ENCODE measurements at regions not wholly inside any gene's neighbourhood (a gene's known extent, or its start where the extent isn't known, plus 50 kb on each side); places are given as distances from the start of the nearest gene placed in this dataset.

- no peaks in the 10 kb centered on the region for H4K20me1 ChIP-seq (ENCODE audit: low read length)
- no TSS peak for BruUV-seq (replicated peaks)
- no peaks in the 10 kb centered on the region for H3K27me3 ChIP-seq (ENCODE audit: low read length)
- intact Hi-C loops (cut with micrococcal nuclease), result no loop called here
- no peaks in the 10 kb centered on the region for H3K9me2 ChIP-seq (replicated peaks; ENCODE audit: low read length)
- no peaks in the 10 kb centered on the region for H3F3A ChIP-seq (ENCODE audit: low read length, unreplicated experiment)
- no peak overlapping the region for H3K27ac ChIP-seq (ENCODE audit: low read length)
- DNase-seq (no peak), ATAC-seq (no peak)
- no peaks in the 10 kb centered on the region for H3K4me1 ChIP-seq (ENCODE audit: insufficient read depth, low read length)
- POLR2A ChIA-PET (ENCODE audit: unreplicated experiment), result no interaction called here
- H3K9ac ChIP-seq (ENCODE audit: low read length), result no peak overlapping the region
- no peaks in the 10 kb centered on the region for H3K36me3 ChIP-seq (ENCODE audit: low read depth, low read length)
- no peak for TF ChIP-seq EZH2 (IDR thresholded peaks at IDR 0.05; ENCODE audit: low read length, unreplicated experiment)
- no peak for TF ChIP-seq CTCF (conservative IDR thresholded peaks at IDR 0.05; ENCODE audit: low read depth, low read length)
- TF ChIP-seq EZH2phosphoT487 (IDR thresholded peaks at IDR 0.05; ENCODE audit: borderline replicate concordance, low read length), result no peak
- H2AFZ ChIP-seq (ENCODE audit: low read length), result no peak overlapping the region
- H3K79me2 ChIP-seq (ENCODE audit: low read length), result no peaks in the 10 kb centered on the region
- H3K4me2 ChIP-seq (ENCODE audit: low read length), result no peak overlapping the region
- CTCF ChIA-PET, result no interaction called here
- H3K4me3 ChIP-seq (ENCODE audit: low read length), result no peak overlapping the region
- no peaks in the 10 kb centered on the region for H3K9me3 ChIP-seq (ENCODE audit: low read length)
These were observed 848.8 kb upstream of the AADAT start for GRCh38 chr4:170938588-170938987.

- no peak overlapping the region for H2AFZ ChIP-seq (ENCODE audit: low read length)
- BruUV-seq (replicated peaks), result no TSS peak
These were observed 841.6 kb upstream of the AADAT start for GRCh38 chr4:170931321-170931720.

GRCh38 chr4:170888660-170889059, 798.9 kb upstream of the AADAT start:
- Histone ChIP-seq H3F3A (ENCODE audit: low read length, unreplicated experiment) (no peaks in the 10 kb centered on the region), H3K4me1 (ENCODE audit: insufficient read depth, low read length) (no peaks in the 10 kb centered on the region), H3K9me3 (ENCODE audit: low read length) (no peaks in the 10 kb centered on the region), H3K9ac (ENCODE audit: low read length) (no peak overlapping the region), H3K27me3 (ENCODE audit: low read length) (no peaks in the 10 kb centered on the region), H3K27ac (ENCODE audit: low read length) (no peak overlapping the region), H3K4me3 (ENCODE audit: low read length) (no peak overlapping the region), H3K4me2 (ENCODE audit: low read length) (peak overlapping the region; percentile 28; the same call in 1 of the 2 replicates), H3K79me2 (ENCODE audit: low read length) (no peaks in the 10 kb centered on the region), H3K9me2 (replicated peaks; ENCODE audit: low read length) (no peaks in the 10 kb centered on the region), H2AFZ (ENCODE audit: low read length) (no peak overlapping the region), H3K36me3 (ENCODE audit: low read depth, low read length) (no peaks in the 10 kb centered on the region), H4K20me1 (ENCODE audit: low read length) (no peaks in the 10 kb centered on the region)
- ATAC-seq (no peak), DNase-seq (no peak)
- TF ChIP-seq CTCF (conservative IDR thresholded peaks at IDR 0.05; ENCODE audit: low read depth, low read length), result no peak
- TF ChIP-seq EZH2phosphoT487 (IDR thresholded peaks at IDR 0.05; ENCODE audit: borderline replicate concordance, low read length), result no peak
- TF ChIP-seq EZH2 (IDR thresholded peaks at IDR 0.05; ENCODE audit: low read length, unreplicated experiment), result no peak
- intact Hi-C loops (cut with micrococcal nuclease), result no loop called here
- BruUV-seq (replicated peaks), result no TSS peak
- ChIA-PET CTCF (no interaction called here), POLR2A (ENCODE audit: unreplicated experiment) (no interaction called here)

More at GRCh38 chr4:170931321-170931720, 841.6 kb upstream of the AADAT start:
- Histone ChIP-seq H3K4me1 (ENCODE audit: insufficient read depth, low read length) (no peaks in the 10 kb centered on the region), H3K4me2 (ENCODE audit: low read length) (no peak overlapping the region), H3K36me3 (ENCODE audit: low read depth, low read length) (no peaks in the 10 kb centered on the region), H3K9me3 (ENCODE audit: low read length) (no peaks in the 10 kb centered on the region), H3K9ac (ENCODE audit: low read length) (no peak overlapping the region), H3K79me2 (ENCODE audit: low read length) (no peaks in the 10 kb centered on the region), H3K27me3 (ENCODE audit: low read length) (peaks cover 5% of the 10 kb centered on the region), H4K20me1 (ENCODE audit: low read length) (no peaks in the 10 kb centered on the region), H3K27ac (ENCODE audit: low read length) (no peak overlapping the region), H3F3A (ENCODE audit: low read length, unreplicated experiment) (no peaks in the 10 kb centered on the region), H3K9me2 (replicated peaks; ENCODE audit: low read length) (no peaks in the 10 kb centered on the region), H3K4me3 (ENCODE audit: low read length) (no peak overlapping the region)
- intact Hi-C loops (cut with micrococcal nuclease), result no loop called here
- no peak for TF ChIP-seq CTCF (conservative IDR thresholded peaks at IDR 0.05; ENCODE audit: low read depth, low read length)
- TF ChIP-seq EZH2 (IDR thresholded peaks at IDR 0.05; ENCODE audit: low read length, unreplicated experiment), result no peak
- no peak for TF ChIP-seq EZH2phosphoT487 (IDR thresholded peaks at IDR 0.05; ENCODE audit: borderline replicate concordance, low read length)
- DNase-seq, result no peak
- ChIA-PET POLR2A (ENCODE audit: unreplicated experiment) (no interaction called here), CTCF (no interaction called here)
- ATAC-seq, result no peak
